HG02610 (cell line): ENCODE measurements at regions not wholly inside any gene's neighbourhood (a gene's known extent, or its start where the extent isn't known, plus 50 kb on each side); places are given as distances from the start of the nearest gene placed in this dataset.

Source experiments
- ATAC-seq: cut with Tn5 transposase; IDR thresholded peaks from one replicate; pipeline ENCODE4 v1.9.1; 2021; ENCODE audit warnings: mild to moderate bottlenecking, moderate library complexity; ENCODE audit not compliant: unreplicated experiment

- ATAC-seq: no peak
These were observed 62.2 kb upstream of the SLC22A16 start for GRCh38 chr6:110538416-110539160.

GRCh38 chr6:110537208-110538123 is 61.1 kb upstream of the SLC22A16 start:
- peak; percentile 76 for ATAC-seq

GRCh38 chr6:110534731-110535492 is 58.5 kb upstream of the SLC22A16 start:
- ATAC-seq: no peak

- ATAC-seq: no peak
These were observed 56.0 kb upstream of the SLC22A16 start for GRCh38 chr6:110532431-110532830.

DNA sequence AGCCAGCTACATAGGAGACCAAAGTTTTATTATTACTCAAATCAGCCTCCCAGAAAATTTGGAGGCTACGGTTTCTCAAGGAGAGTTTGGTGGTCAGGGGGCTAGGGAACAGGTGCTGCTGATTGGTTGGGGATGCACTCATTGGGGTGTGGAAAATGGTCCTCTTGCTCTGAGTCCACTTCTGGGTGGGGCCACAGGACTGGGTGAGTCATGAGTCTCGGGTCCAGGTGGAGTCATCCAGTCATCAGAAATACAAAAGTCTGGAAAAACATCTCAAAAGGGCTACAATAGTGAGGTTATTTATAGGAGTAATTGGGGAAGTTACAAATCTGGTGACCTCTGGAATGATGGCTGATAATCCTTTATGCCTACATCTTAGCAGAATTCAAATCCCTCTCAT is 54.3 kb upstream of the SLC22A16 start:
- ATAC-seq: no peak

GRCh38 chr6:110529907-110530306 is 53.5 kb upstream of the SLC22A16 start:
- no peak for ATAC-seq

DNA sequence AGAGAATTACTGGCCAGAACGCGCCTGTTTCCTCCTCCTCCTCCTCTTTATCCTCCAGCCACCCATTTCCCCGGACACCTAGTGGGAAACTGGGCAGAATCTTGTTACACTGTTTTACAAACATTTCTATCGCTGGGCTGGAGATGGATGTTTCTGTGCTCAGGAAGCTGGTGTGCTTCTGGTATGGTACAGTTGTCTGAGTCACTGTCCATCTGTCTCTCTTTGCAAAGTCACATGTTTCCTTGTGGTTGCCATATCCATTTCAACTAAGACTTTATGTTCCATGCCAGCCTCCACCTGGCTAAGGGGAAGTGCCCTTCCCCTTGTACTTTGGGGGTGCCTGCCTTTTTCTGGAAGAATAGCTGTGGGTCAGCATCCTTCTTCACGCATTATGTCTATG is 52.9 kb upstream of the SLC22A16 start:
- no peak for ATAC-seq

- no peak for ATAC-seq
These were observed 52.5 kb upstream of the SLC22A16 start for GRCh38 chr6:110528930-110529325.

GRCh38 chr6:110528101-110528929 is 51.9 kb upstream of the SLC22A16 start:
- no peak for ATAC-seq

GRCh38 chr6:110527516-110527915 is 51.1 kb upstream of the SLC22A16 start:
- ATAC-seq: no peak

DNA sequence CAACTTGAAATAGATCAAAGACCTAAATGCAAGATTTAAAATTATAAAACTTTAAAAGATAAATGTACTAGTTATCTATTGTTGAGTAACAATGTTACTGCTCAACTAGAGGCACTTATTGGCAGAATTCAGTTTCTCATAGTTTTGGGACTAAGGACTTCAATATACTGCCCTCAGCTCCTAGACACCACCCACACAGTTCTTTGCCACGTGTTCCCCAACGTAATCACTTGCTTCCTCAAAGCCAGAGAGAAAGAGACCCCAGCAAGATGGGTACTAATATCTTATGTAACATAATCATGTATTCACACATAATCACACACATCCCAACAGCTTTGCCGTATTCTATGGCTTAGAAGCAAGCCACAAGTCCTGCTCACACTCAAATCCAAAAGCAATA is 50.3 kb upstream of the SLC22A16 start:
- ATAC-seq: no peak
